ENCODE measurements at regions not wholly inside any gene's neighbourhood (a gene's known extent, or its start where the extent isn't known, plus 50 kb on each side); places are given as distances from the start of the nearest gene placed in this dataset.

- H3K27ac ChIP-seq: no peak overlapping the region
- intact Hi-C loops (cut with DNase I): no loop called here
- no peak for TF ChIP-seq CTCF (IDR thresholded peaks at IDR 0.05)
These were observed 137.3 kb upstream of the FRMD4A start for GRCh38 chr10:14468023-14468441.

GRCh38 chr10:14466257-14466656 is 135.5 kb upstream of the FRMD4A start:
- no peak for ATAC-seq
- no peak for TF ChIP-seq CTCF (IDR thresholded peaks at IDR 0.05)
- no peak for DNase-seq
- Histone ChIP-seq H3K9me3 (no peaks in the 10 kb centered on the region), H3K27ac (no peak overlapping the region), H3K27me3 (ENCODE audit: low read depth) (no peaks in the 10 kb centered on the region), H3K4me3 (no peak overlapping the region), H3K4me1 (no peaks in the 10 kb centered on the region), H3K36me3 (no peaks in the 10 kb centered on the region)
- intact Hi-C loops (cut with DNase I): no loop called here

More at GRCh38 chr10:14468023-14468441, 137.3 kb upstream of the FRMD4A start:
- no peaks in the 10 kb centered on the region for H3K4me1 ChIP-seq
- no peaks in the 10 kb centered on the region for H3K9me3 ChIP-seq
- no peak for DNase-seq
- H3K36me3 ChIP-seq: no peaks in the 10 kb centered on the region
- no peak for ATAC-seq
- H3K27me3 ChIP-seq (ENCODE audit: low read depth): peaks cover 6% of the 10 kb centered on the region
- no peak overlapping the region for H3K4me3 ChIP-seq

DNA sequence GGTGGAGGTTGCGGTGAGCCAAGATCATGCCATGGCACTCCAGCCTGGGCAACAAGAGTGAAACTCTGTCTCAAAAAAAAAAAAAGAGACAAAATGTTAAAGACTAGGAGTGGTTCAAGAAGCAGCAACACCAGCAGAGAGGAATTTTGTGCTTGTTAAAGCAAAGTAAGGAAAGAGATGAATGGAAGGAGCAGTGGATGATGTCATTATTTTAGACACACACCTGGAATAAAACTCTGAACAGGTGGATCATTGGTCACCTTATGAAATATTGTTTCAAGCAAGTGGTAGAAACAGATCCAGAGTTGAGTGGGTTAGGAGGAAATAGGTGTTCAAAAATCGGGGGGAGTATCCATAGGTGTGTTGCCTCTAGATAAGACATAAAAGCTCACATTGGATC is 129.7 kb upstream of the FRMD4A start:
- no peaks in the 10 kb centered on the region for H3K9me3 ChIP-seq
- intact Hi-C loops (cut with DNase I): no loop called here
- H3K36me3 ChIP-seq: no peaks in the 10 kb centered on the region
- no peak overlapping the region for H3K4me3 ChIP-seq
- no peak for ATAC-seq
- DNase-seq: no peak
- TF ChIP-seq CTCF (IDR thresholded peaks at IDR 0.05): no peak
- H3K27me3 ChIP-seq (ENCODE audit: low read depth): no peaks in the 10 kb centered on the region
- no peaks in the 10 kb centered on the region for H3K4me1 ChIP-seq
- no peak overlapping the region for H3K27ac ChIP-seq

GRCh38 chr10:14459665-14460064 is 128.9 kb upstream of the FRMD4A start:
- no peak overlapping the region for H3K27ac ChIP-seq
- ATAC-seq: no peak
- no peak for DNase-seq
- TF ChIP-seq CTCF (IDR thresholded peaks at IDR 0.05): no peak
- no peaks in the 10 kb centered on the region for H3K36me3 ChIP-seq
- no peaks in the 10 kb centered on the region for H3K9me3 ChIP-seq
- no peak overlapping the region for H3K4me3 ChIP-seq
- no peaks in the 10 kb centered on the region for H3K4me1 ChIP-seq
- intact Hi-C loops (cut with DNase I): no loop called here
- no peaks in the 10 kb centered on the region for H3K27me3 ChIP-seq (ENCODE audit: low read depth)

GRCh38 chr10:14456870-14457266 is 126.1 kb upstream of the FRMD4A start:
- Histone ChIP-seq H3K4me3 (no peak overlapping the region), H3K27me3 (ENCODE audit: low read depth) (no peaks in the 10 kb centered on the region), H3K9me3 (no peaks in the 10 kb centered on the region), H3K4me1 (no peaks in the 10 kb centered on the region), H3K27ac (no peak overlapping the region), H3K36me3 (no peaks in the 10 kb centered on the region)
- intact Hi-C loops (cut with DNase I): no loop called here
- TF ChIP-seq CTCF (IDR thresholded peaks at IDR 0.05): no peak
- DNase-seq (no peak), ATAC-seq (no peak)

Data from lower lobe of right lung (tissue), 2 donors.